ENCODE measurements at regions not wholly inside any gene's neighbourhood (a gene's known extent, or its start where the extent isn't known, plus 50 kb on each side); places are given as distances from the start of the nearest gene placed in this dataset.

DNA sequence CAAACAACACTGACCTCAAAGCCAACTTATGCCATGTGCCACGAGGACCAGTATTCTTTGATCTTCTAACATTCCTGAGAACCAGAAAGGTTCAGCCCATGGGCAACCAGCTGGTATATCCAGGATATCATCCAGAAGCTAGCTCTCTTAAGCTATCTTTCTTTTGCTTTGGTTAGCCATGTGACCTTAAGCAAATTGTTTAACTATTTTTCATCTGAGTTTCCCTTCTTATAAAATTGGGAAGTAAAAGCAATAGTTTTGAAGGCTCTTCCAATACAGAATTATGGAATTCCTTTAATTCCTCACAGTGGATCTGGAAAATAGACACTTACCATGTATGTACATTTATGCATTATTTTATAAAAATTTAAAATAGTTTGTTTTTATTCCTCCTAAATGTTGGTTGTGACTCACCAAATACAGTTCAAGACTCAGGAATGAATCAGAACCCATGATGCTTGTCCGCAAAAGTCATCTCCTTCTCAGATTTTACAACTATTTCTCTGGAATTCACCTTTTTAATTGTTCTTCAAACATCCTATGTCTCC is 435.7 kb downstream of the ZEB2 start:
- H3K4me1 Mint-ChIP-seq = no peaks in the 10 kb centered on the region
- no peak for DNase-seq
- peaks cover 4% of the 10 kb centered on the region for H3K36me3 Mint-ChIP-seq (ENCODE audit: low read depth)
- no peaks in the 10 kb centered on the region for H3K9me3 Mint-ChIP-seq
- H3K4me3 Mint-ChIP-seq = no peak overlapping the region
- TF ChIP-seq, protein P1, sequence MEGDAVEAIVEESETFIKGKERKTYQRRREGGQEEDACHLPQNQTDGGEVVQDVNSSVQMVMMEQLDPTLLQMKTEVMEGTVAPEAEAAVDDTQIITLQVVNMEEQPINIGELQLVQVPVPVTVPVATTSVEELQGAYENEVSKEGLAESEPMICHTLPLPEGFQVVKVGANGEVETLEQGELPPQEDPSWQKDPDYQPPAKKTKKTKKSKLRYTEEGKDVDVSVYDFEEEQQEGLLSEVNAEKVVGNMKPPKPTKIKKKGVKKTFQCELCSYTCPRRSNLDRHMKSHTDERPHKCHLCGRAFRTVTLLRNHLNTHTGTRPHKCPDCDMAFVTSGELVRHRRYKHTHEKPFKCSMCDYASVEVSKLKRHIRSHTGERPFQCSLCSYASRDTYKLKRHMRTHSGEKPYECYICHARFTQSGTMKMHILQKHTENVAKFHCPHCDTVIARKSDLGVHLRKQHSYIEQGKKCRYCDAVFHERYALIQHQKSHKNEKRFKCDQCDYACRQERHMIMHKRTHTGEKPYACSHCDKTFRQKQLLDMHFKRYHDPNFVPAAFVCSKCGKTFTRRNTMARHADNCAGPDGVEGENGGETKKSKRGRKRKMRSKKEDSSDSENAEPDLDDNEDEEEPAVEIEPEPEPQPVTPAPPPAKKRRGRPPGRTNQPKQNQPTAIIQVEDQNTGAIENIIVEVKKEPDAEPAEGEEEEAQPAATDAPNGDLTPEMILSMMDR (IDR thresholded peaks at IDR 0.05) = no peak
- peaks cover 3% of the 10 kb centered on the region for H3K27me3 Mint-ChIP-seq (ENCODE audit: low read depth, poor library complexity)
- H3K27ac Mint-ChIP-seq = no peak overlapping the region

DNA sequence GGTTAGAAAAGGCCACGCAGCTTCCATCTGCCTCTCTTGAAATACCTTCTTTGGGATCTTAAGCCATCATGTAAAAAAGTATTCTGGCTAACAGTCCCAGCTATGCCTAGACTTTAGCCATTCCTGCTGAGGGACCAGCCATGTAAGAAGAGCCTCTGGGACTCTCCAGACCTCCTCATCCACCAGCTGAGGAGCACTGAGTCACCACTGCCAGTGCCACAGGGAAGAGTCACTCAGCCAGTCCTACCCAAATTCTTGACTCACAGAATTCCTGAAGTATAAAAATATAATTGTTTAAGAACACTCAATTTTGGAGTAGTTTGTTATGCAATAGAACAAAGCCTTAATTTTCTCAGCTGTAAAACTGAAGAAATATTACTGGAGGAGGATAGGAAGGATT is 436.7 kb downstream of the ZEB2 start:
- Mint-ChIP-seq H3K36me3 (ENCODE audit: low read depth) (peaks cover 4% of the 10 kb centered on the region), H3K9me3 (no peaks in the 10 kb centered on the region), H3K27ac (no peak overlapping the region), H3K4me1 (no peaks in the 10 kb centered on the region), H3K27me3 (ENCODE audit: low read depth, poor library complexity) (peaks cover 3% of the 10 kb centered on the region), H3K4me3 (no peak overlapping the region)
- TF ChIP-seq, protein P1 (IDR thresholded peaks at IDR 0.05) = no peak
- DNase-seq = no peak

DNA sequence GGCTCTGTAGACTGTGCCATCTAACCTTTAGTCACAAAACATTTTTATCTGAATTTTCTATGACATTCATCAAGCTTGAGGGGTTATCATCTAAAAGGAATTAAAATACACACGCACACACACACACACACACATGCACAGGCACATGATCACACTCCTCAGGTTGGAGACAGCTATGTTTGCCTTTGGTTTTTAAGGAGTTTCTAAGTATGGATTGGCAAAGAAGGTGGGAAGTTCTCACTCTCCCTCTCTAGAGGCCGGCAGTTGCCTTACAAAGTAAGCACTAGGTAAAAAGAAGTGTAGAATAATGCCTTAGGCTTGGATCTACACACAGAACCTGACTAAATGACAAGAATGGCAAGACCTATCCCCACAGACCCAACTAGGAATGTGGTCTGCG is 437.1 kb downstream of the ZEB2 start:
- Mint-ChIP-seq H3K27ac (peak overlapping the region; percentile 20), H3K36me3 (ENCODE audit: low read depth) (peaks cover 4% of the 10 kb centered on the region), H3K4me3 (no peak overlapping the region), H3K27me3 (ENCODE audit: low read depth, poor library complexity) (peaks cover 3% of the 10 kb centered on the region), H3K9me3 (no peaks in the 10 kb centered on the region), H3K4me1 (no peaks in the 10 kb centered on the region)
- DNase-seq = no peak
- TF ChIP-seq, protein P1 (IDR thresholded peaks at IDR 0.05) = no peak

DNA sequence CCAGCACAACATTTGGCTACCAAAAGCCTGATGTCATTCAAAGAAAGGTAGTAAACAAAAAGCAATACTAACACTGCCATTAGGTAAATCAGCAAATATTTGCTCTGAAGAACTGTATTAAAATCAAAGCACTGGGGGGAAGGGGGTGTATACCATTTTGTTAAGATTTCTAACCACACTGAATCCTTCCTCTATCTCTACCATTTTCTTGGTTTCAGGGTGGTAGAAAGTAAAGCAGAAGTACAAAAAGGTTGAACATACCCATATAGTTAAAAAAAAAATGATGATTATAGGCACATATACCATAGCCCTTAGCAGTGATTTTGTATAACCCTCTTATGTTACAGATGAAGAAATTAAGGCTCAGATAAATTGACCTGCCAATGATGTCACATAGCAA is 437.6 kb downstream of the ZEB2 start:
- DNase-seq = no peak
- Mint-ChIP-seq H3K36me3 (ENCODE audit: low read depth) (peaks cover 4% of the 10 kb centered on the region), H3K27ac (no peak overlapping the region), H3K27me3 (ENCODE audit: low read depth, poor library complexity) (peaks cover 3% of the 10 kb centered on the region), H3K9me3 (no peaks in the 10 kb centered on the region), H3K4me1 (no peaks in the 10 kb centered on the region), H3K4me3 (no peak overlapping the region)
- TF ChIP-seq, protein P1 (IDR thresholded peaks at IDR 0.05) = no peak

DNA sequence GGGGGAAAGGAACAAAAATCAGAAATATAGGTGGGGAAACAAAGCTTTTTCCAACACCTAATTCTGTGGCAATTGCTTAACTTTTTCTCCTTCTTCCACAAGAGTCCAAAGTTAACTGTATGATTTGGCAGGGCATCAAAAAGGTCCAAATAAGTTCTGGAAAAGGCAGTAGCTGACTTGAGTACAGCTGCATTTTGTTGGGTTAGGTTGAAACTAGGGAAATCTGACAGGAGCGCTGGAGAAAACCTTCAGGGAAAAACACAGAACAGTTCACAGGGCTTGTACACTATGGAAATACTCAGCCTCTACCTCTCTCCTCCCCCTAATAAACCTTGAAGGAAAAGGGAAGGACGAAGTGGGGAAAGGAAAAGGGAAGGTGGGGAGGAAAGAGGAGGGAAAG is 438.6 kb downstream of the ZEB2 start:
- TF ChIP-seq, protein P1 (IDR thresholded peaks at IDR 0.05) = no peak
- H3K27me3 Mint-ChIP-seq (ENCODE audit: low read depth, poor library complexity) = peaks cover 3% of the 10 kb centered on the region
- no peak overlapping the region for H3K4me3 Mint-ChIP-seq
- peaks cover 4% of the 10 kb centered on the region for H3K36me3 Mint-ChIP-seq (ENCODE audit: low read depth)
- no peak for DNase-seq
- no peaks in the 10 kb centered on the region for H3K9me3 Mint-ChIP-seq
- H3K4me1 Mint-ChIP-seq = no peaks in the 10 kb centered on the region
- H3K27ac Mint-ChIP-seq = no peak overlapping the region

DNA sequence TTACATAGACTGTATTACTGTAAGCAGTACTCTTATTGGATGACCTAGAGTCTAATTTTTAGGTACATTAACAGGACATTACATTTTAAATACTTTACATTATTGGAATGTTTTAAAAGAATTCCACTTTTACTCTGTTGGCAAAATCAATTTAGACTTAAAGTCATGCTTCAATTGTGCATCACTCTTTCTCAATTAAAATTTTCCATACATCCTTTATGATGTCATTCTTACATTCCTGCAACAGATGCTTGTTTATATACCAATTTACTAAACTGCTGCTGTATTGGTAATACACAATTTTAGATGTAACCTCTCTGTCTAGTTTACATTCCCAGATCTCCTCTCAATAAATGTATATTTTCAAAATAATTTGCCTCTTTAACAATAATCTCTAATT is 440.1 kb downstream of the ZEB2 start:
- no peaks in the 10 kb centered on the region for H3K4me1 Mint-ChIP-seq
- H3K4me3 Mint-ChIP-seq = no peak overlapping the region
- DNase-seq = no peak
- H3K27ac Mint-ChIP-seq = no peak overlapping the region
- no peaks in the 10 kb centered on the region for H3K9me3 Mint-ChIP-seq
- H3K36me3 Mint-ChIP-seq (ENCODE audit: low read depth) = peaks cover 4% of the 10 kb centered on the region
- TF ChIP-seq, protein P1 (IDR thresholded peaks at IDR 0.05) = no peak
- H3K27me3 Mint-ChIP-seq (ENCODE audit: low read depth, poor library complexity) = peaks cover 3% of the 10 kb centered on the region
